GM18517 (cell line): ENCODE measurements at regions not wholly inside any gene's neighbourhood (a gene's known extent, or its start where the extent isn't known, plus 50 kb on each side); places are given as distances from the start of the nearest gene placed in this dataset.

ENCODE experiments used
- ATAC-seq: cut with Tn5 transposase; IDR thresholded peaks from one replicate; pipeline ENCODE4 v1.9.1; 2021; ENCODE audit warnings: mild to moderate bottlenecking, moderate library complexity; ENCODE audit not compliant: unreplicated experiment

DNA sequence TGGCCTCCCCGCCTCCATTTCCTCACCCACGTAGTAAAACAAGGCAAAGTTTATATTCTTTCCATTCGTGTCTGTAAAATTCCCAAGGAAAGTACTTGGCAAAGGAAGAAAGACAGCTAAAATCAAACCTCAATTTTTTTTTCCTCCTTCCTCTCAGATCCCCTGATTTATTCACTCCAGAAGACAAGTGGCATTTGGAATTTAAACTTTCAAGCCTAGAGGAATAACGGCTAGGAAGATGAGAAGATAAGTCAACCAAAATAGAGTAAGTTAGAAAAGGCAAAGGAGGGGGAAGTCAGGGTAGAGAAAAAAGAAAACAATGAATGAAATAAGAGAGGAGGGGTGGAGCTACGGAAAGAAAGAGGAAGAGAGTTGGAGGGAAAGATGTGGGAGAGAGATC lies 198.9 kb upstream of the PIK3C3 start:
- ATAC-seq: no peak

DNA sequence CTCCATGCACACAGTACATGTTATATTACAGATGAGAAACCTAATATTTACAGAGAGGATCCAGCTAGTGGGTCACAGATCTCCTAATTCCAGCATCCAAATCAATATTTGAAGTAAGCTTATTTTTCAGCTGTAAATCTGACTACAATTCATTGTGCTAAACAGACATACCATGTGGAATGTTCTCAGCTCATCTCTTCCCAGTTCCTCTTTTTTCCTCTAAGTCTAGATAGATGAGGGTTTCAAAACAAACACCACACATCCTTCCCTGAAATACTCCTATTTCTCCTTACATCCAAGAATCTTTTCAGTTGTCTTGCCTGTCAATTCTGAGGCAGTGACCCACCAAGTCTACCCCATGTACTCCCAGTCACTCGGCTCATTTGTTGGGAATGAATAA lies 200.7 kb upstream of the PIK3C3 start:
- ATAC-seq: no peak

DNA sequence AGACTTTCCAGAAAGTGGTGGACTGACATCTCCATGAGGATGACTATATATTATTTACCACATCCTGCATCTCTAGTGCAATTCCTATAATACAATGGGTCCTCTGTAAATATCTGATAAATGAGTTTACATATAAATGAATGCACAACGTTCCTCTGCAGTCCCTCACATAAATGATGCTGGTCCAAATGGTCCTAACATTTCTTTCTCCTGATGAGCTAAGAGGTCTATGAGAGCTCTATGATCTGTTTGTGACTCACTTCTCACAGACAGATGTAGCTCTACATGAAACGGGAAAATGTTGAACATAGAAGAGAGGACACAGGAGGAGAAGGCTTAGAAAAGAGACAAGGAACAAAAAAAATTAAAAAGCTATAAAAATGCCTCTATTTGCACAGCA lies 201.2 kb upstream of the PIK3C3 start:
- no peak for ATAC-seq

DNA sequence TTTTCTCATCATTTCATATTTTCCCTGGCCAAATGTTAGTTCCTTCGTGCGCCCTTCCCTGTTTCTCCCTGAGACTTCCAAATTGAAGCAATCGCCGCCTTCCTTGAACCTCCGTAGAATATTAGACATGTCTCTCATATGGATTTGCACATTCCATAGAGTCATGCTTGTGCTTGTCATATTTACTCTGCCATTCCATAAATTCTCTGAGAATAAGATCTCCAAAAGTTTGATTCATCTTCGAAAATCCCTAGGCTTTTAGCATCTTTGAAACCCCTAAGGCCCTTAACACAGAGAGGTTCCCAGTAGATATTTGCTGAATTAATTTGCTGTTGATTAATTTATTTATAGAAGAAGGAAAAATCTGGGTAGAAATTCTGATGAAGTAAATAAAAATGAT lies 202.2 kb upstream of the PIK3C3 start:
- ATAC-seq: no peak

DNA sequence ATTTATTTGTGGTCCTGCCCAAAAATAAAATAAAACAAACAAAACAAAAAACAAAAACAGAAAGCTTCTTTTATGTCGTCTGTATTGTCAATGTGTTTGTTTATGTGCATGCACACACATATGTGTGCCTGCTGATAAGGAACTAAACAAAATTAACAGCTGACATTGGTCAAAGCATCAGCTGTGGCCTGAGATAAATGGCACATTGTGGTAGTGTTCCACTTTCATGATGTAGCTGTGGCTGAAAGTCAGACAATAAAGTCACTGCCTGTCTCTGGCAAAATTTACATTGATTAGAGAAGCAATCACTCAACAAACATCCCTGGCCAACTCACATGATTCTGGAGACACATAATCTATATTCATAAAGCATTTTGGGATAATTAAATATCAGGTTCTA lies 203.4 kb upstream of the PIK3C3 start:
- no peak for ATAC-seq

DNA sequence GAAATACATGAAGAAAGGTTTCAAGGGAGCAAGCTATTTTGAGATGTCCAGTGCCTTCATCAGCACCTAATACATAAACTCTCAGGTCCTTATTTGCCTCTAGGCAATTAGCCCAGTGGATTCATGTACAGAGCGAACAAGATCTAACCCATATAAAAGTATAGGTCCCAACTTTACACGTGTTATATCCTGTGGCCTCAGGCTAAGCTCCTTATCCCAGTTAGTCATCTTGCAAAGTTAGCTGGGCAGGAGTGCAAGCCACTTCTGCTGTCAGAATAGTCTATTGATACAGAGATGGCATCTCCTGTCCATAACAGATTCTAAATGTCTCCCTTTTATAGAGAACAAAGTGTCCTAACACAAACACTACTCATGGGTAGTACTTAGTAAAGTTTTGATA lies 203.9 kb upstream of the PIK3C3 start:
- no peak for ATAC-seq

DNA sequence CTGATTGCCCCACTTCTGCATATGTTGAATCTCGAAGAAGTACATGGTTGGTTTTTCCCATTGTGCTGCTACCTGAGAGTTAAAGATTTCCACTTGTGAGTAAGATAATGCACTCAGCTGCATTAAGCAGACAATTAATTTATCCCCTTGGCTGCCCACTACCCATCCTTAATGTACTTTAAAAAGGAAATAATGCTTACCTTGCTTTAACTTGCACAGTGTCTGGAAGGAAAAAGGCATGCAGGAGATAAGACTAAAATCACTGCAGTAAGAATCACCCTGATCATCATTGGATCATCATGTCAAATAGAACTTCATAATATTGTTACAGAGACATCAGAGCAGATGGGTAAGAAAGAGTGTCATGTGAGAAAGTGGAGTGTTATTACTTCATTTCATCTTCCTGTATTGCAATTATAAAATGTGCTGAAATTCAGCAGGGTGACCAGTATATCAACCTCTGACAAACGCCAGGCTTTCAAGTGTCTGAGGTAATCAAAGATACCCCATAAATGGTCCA lies 207.3 kb upstream of the PIK3C3 start:
- ATAC-seq: no peak

DNA sequence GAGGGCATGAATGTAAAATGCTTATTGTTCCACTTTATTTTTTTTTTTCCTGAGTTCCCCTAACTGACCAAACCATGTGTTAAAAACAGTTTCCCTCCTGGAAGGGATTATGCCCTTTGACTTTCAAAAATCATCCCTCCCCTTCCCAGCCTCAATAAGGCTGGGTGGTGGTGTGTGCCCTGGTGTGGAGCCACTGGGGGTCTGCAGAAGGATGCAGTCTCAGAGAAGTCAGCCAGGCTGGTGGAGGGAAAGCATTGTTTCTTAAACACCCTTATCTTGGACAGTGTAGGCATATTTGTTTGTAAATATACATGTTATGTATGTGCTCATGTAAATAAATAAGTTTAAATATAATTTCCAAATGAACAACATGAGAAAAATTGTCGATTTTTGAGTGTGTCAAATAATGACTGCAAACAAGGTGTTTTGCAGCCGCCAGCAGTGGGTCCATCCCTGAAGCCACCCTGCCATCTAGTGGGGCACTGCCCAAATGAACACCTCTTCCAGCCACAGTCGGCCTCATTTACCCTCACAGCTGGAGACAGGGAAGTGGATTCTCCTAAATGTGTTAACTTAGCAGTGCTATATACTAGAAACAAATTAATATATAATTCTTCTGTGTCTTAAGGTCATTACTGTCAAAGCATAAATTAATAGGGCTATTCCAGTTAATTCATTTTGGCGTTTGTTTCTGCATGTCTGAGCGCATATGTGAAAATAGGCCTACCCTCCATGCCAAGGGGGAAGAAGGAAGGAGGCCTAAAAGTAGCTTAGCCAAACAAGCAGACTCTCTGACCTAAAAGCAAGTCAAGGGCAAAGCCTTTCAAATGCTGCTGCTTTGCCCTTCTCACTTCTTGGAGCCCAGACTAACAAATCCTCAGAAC lies 209.6 kb upstream of the PIK3C3 start:
- ATAC-seq: no peak

DNA sequence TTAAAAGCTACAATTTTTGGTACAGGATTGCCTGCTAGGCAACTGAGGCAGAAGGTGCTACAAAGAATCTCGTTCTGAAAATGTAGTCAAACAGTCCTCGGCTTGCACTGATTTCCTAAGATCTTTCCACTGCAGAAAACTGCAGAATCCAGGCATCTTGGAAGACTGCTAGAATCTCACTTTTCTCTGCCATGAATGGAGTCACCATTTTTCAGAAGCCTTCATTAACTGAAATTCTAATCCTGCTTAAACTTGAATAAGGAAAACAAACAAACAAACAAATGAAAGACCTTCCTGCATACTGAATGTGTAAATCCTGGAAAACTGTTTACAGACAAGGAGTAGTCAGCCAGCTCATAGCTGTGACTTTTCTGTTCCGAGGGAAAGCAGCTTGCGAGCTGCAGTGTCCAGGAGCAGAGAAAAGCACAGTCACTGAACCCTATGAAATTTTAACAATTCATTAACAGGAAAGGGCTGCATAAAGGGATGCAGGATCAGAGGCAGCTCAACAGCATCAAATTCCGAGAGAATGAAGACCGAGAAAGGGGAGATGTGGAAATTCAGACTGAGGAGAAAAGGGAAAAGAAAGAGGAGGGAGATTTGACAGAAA lies 210.5 kb upstream of the PIK3C3 start:
- no peak for ATAC-seq

DNA sequence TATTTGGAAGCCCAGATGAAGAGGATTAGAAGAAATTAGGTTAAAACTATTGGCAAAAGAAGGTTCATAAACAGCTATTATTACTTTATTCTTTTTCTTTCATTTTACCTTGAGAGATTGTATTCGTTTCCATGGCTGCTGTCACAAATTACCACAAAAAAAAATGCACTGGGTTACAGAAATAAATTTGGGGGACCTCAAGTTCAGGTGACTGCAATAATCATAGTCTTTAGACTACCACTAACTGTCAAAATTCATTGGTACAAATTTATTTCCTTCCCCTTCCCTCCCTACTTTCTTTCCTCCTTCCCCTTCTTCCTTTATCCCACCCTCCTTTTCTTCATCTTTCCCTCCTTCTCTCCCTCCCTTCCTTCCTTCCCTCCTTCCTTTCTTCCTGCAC lies 217.8 kb upstream of the PIK3C3 start:
- no peak for ATAC-seq

DNA sequence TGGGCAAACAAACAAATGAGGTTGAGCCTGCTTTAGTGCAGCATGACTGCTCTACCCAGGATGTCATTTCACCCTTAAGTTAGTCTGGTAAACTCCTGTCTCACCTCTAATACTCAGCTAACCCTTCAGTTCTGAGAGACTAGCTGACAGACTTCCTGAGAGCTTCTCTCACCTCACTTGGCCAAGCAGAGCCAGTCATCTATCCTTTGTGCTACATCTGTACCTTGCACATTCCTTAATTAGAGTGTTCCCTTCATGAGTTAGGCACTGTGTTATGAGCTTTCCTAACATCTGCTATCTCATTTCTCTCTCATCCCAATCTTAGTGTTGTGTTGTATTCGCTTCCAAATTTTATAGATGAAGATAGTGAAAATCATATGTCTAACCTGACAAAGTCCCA lies 220.1 kb upstream of the PIK3C3 start:
- ATAC-seq: no peak

DNA sequence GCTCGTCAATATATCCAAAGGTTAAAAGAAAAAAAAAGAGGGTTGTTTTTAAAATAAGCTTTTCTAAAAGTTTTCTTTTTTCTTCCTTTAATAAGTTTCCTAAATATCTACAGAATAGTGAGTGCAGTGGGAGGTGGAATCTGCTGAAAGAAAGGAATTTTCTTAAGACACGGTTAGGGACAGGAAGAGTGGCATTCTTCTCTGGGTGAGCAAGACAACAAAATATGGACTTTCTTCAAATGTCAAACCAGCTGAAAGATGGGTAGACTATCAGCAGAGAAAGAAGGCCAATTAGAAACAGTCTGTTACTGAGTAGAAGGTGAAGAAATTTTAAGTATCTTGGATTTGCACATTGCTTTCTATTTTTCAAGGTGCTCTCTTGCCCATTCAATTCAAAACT lies 222.7 kb upstream of the PIK3C3 start:
- ATAC-seq: no peak

DNA sequence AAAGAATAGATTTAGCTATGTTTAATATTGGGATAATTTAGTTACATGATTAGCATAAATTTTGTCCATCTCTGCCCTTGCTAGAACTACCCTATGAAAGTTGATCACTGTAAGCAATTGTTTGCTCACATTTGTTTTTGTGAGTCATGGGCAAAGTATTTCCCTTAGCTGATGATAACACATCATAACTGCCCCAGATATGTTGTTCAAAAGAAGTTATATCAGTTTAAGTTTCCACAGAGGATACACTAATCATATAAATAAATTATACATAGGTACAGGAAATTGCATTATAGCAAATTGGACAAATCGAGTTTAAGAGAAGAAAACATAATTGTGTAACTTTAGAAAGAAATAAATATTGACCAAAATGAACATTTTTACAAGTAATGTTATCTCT lies 223.2 kb upstream of the PIK3C3 start:
- no peak for ATAC-seq

DNA sequence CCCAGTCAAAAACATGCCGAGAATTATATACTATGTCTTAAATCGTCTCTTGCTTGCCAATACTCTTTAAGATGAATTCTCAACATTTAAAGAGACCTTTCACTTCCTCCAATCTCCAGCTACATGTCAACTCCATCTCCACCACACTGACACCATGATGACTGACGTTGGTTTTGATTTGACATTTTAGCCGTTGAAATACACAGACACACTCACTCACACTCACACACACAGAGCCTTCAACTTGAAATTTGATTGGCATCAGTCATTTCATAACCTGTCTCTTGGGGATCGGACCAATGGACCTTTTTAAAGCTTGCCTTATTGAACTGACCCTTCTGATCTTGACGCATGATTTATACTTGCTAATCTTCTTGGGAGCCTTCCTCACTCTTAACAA lies 230.8 kb upstream of the PIK3C3 start:
- no peak for ATAC-seq

DNA sequence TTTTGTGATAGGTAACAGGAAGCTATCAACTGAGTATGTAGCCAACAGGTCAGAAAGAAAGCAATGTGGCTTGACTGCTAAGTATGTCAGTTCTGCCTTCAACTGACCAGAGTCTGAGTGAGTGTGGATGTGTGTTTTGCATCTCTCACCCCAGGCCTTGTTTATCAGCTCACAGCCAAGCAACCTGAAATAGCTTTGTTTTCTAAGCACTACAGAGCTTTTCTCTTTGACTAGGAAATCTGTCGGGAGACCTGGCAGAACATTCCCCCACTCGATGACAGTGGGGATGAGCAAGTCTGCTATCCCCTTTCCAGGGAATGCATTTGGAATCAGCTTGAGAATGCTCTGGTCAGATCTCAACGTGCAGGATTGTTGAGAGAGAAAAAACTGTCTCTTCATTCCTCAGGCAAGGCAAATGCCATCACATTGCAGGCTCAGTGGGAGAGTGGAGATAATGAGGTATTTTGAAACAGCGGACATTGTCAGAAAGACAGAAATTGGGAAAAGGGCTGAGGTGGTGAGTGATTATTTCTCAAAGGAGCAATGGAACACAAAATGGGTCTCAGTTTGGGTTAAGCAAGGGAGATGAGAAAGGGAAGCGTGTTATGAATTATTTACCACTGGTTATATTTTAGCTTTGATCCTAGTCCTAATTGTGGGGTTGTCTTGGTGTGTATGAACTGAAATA lies 233.8 kb upstream of the PIK3C3 start:
- ATAC-seq: no peak

DNA sequence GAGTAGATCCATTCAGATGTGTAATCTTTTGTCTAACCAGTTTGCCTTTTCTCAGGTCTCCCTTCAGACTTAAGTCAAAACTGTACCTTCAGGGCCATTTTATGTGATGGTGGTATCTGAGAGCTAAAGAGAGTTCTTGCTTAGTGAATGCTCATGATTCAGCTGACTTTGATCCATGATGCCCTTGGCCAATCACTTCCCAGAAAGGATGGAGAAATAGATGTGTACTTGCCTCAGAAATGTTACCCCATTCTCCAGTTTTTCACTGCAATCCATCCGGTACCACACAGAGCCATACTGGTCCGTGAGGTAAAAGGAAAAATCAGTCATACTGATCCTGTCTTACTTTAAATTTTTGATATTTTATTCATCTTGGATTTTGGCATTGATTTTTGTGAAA lies 234.8 kb upstream of the PIK3C3 start:
- no peak for ATAC-seq

DNA sequence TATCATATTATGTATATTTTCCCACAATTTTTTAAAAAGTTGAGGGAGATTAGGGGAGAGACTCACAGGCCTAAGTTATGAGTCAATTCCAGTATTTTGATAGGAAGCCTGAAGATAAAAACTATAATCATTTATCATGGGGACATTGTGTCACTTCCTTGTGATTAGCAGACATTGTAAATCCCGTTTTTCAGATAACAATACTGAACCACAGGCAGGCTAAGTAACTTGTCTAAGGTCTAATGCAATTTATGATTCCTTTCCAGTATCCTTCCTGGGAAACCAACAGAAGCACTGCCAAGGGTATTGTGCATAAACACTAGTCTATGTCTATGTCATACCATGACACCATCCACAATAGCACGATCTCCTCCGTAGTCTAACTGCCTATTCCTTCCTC lies 235.2 kb upstream of the PIK3C3 start:
- no peak for ATAC-seq

DNA sequence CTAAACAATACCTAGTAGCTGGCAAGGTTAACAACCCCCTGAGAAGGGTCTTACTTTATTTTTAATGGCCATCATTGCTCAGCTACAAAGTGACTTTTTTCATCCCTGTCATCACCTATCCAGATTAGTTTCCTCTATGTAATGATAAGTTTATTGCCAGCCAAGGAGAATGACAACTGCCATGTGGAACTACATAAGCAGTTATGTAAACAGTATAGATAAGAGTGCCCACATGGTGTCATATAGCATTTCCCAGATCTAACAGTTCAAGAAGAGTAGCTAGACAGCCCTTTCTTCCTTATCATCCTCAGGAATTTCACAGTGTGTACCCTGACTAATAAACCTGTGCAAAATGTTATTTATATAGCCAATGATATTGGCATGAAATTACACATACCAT lies 240.2 kb upstream of the PIK3C3 start:
- ATAC-seq: no peak

DNA sequence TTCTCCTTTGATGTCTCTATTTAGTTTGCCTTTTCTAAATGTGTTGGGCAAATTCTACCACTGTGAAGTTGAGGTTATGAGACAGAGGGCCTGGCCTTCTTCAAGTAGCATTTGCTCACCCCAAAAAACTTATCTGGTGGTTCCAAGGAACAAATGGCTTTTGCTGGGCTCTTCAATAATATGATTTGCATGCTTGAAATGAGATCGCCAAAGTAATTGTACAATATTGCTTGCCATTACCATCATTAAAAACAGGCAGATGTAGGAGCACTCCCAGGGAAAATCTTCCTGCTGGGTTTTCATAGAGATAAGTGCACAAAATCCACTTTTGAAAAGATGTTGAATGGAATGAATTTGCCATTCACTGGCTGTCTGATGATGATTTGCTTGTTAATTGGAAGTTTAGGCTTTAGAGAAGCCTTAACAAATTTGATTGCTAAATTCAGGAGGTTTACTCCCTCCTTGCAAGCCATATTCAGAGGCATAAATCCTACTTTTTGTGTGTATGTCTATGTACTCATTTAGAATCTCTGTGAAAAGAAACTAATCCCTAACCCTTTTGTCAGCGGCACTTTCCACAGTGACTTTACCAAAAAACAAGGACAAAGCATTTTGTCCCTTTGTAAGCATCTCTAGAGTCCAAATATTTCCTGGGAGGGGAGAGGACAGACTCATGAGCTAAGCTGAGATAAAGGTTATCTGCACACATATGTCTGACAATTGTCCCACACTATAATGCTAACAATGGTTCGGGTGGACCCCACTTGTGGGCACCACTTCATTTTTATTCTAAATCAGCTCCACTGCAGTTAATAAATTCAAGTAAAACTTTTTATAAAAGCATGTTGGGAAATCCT lies 240.8 kb upstream of the PIK3C3 start:
- no peak for ATAC-seq

DNA sequence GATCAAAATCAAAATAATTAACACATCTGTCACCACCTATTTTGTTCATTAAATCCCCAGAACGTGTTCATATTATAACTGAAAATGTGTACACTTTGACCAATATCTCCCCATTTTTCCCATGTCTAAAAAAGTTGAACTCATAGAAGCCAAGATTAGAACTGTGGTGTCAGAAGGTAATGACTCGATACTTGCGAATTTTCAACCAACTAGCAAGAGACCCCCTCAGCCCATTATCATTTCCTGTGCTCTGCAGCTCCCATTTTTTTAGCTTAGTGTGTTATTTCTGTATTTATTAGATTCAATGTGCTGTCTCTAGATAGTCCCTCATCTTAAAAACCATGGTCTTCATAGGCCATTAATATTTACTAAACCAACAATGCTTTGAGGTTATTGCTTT lies 248.7 kb upstream of the PIK3C3 start:
- no peak for ATAC-seq
